SW480 (cell line): ENCODE measurements at regions not wholly inside any gene's neighbourhood (a gene's known extent, or its start where the extent isn't known, plus 50 kb on each side); places are given as distances from the start of the nearest gene placed in this dataset.
"Not testable (repeated sequence)": the region's sequence is repeated elsewhere in the genome, so short reads cannot be mapped to it uniquely, and the experiment has no call there.

Source experiments
- DNase-seq: peaks from one replicate; pipeline ENCODE4 v3.0.0-alpha.2; 2016; ENCODE audit warnings: low spot score

DNA sequence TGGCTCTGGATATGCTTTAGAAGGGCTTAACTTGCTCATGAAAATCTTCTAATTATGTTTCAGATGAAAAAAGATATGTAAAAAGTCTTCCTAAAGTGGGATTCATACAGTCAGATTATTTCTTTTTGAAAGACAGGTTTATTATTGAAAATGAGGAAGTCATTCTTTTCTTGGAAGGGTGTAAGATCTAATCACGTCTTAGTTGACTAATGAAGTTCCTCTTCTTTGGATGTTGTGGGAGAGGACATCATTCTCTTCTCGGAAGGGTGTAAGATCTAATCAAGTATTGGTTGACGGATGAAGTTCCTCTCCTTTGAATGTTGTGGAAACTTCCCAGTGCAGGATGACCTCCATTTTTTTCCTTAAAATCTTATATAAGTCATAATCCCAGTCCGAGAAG, 74.9 kb downstream of the ALG10 start:
- no peak for DNase-seq

DNA sequence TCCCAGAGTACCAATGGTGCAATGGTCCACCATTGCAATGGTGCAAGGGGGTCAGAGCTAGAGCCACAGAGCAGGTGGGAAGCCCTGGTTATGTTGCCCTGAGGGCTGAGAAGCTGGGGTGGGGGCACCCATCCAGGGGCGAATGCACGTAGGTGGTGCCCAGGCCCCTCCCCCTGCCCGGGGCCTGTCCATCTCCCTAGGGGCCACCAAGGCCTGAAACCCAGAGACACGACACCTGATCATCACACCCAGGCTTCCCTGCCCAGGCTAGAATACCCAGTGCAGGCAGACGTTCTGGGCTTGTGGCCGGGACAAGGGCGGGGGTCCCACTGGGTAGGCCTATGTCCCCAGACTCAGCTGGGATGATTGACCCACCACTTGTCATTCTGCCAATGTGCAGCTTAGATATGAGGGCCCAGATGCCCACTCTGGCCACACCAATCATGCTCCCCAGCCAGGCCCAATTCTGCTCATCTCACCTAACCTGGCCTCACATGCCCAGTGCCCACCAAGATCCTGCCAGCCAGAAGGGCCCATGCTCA, 83.2 kb downstream of the ALG10 start:
- no peak for DNase-seq

DNA sequence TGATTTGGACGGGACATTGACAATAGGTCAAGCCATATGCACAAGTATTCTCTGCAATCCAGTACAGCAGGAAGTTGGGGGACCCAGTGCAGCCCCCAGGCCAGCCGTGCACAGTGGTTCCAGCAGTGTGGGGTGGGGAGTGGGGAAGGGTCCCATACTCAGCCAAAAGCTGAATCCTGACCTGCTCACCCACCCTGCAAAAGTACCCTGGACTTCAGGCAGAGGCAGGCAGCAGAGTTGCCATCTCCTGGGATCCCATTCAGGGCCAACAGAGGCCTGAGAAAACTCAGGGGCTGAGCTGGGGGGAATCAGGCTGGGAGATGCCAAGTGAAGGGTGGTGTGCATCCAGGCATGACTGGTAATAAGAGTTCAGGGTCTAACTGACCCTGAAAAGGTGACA, 83.9 kb downstream of the ALG10 start:
- no peak for DNase-seq

DNA sequence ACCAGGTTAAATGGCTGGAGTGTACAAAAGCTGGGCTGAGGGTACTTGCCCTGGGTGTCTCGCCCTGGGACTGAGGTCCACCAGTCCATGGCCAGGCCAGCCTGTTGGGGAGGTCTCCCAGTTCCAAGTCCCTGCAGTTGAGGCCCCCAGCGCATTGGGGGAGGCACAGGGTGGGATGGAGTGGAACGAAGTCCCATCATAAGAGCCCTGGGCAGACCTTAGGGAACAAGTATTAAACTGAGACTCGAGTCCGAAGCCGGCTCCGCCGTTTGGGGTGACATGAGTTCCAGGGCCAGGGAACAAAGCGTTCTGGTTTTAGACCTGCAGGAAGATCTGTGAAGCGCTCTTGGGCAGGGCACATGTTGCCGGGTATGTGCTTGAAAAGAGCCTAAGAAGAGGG, 84.7 kb downstream of the ALG10 start:
- DNase-seq, result no peak

DNA sequence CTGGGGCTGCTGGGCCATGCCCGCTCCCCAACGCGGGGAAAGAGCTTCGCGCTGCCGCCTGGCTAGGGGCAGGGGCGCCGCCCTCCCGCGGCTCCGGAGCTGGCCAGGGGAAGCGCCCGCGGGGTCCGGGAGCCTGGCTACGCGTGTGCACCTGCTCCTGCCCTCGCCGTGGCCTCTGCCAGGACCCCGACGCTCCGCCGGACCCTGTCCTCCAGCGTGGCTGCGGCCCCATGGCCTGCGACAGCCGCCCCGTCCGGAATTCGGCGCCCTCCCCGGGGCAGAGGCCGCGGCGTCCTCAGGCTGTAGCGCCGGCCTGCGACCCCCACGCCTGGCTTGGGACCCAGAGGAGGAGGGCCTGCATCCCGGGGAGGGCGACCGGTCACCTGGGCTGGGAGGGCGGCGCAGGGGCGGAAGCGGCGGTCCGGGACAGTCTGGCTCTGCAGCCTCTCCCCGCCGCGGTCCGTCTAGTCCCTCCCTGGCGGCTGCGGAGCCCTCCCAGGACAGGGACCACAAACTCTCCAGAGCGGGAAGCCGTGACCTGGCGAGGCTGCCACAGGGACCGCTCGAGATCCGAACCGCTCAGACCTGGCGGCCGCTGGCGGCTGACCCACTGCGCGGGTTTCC, 85.6 kb downstream of the ALG10 start:
- no peak for DNase-seq

DNA sequence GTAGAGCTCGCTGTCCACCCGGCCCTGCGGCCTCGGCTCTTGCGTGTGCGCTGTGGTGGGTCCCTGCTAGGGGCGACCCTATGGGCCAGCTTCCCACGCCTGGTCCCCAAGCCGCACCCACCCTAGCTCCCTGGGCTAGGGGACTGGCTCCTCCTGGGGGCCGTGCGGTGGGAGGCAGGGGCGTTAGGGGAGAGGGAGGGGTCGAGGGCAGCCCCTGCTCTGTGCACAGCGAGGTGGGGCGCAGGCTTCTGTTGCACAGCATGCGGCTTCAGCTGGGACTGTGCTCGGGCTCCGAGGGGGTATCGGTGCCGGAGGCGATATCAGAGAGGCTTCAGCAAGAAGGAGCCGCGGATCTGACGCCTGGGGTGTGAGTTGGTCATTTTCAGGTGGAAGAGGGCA, 86.1 kb downstream of the ALG10 start:
- DNase-seq, result no peak

DNA sequence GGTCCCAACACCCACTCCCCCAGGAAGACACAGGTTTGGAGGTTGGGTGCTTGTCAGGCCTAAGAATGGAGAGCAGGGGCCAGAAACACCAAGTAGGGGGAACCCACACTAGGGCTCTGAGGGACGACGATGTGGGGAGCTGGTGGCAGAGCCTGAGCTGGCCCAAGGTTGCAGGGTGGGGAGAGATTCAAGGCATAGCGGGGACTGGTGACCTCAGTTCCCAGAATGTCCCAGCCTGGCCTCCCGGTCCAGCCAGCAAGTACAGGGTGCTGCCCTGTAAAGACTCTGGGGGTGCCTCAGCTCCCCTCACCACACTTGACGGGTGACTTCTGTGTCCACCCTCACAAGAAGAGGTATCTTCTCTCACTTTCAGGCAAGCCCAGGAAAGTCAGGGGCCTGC, 86.7 kb downstream of the ALG10 start:
- DNase-seq, result no peak

DNA sequence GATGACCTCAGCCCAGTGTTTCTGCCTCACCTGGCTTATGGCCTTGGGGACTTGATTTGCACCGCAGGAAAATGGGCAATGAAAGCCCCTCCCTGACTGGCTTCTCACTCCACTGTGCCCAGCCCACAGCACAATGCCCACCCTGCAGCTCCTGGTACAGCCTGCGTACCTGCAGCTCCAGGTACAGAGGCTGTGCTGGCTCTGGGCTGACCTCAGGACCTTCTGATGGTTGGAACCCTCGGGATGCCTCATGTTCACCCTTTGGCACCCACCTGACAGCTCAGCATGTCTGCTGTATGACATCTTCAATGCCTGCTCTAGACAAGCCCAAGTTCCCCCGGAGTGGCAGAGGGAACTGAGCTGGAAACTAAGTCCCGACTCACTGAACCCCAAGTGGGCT, 87.1 kb downstream of the ALG10 start:
- DNase-seq, result no peak

DNA sequence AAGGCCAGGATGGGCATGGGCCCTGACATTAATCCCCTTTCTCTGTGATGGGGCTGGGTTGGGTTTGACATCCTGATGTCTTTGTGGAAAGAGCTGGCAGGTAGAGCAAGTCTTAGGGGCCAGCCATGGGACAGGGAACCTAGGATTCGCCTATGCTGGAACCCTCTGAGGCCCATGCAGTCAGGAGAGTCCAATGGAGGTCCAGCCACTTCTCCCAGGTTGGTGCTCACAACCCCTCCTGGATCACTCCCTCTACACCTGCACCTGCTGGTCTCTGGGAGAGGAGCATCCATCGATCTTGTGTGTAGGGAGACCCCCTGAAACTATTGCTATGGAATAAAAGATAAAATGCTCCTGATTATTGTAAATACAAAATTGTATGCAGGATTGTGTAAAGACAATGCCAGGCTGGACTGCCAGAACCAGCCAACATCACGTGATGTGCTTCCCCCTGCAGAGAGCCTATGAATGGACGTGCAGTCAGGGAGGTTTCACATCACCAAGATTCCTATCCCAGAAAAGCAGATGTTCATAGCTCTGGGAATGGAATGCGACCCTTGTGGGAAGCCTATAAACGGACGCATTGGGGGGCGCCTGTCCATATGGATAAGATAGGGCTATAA, 87.7 kb downstream of the ALG10 start:
- not testable (repeated sequence) for DNase-seq

DNA sequence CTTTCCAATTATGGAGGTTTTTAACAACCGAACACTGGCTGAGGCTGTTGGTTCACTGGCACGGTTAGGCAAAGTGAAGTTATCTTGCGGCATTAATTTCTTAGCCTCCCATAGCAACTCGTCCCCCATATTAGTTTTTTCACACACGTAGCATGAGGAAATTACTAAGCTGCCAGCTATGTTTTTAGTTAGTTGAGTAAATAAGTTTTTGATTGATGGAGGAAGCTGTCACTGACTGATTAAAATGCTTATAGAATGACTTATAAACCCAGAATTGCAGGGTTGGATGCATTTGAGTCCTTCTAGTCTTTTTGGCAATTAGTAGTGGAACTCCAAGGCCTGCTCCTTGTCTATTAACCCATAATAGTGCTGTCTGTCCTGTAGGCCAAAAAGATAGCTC, 97.1 kb downstream of the ALG10 start:
- DNase-seq, result no peak

DNA sequence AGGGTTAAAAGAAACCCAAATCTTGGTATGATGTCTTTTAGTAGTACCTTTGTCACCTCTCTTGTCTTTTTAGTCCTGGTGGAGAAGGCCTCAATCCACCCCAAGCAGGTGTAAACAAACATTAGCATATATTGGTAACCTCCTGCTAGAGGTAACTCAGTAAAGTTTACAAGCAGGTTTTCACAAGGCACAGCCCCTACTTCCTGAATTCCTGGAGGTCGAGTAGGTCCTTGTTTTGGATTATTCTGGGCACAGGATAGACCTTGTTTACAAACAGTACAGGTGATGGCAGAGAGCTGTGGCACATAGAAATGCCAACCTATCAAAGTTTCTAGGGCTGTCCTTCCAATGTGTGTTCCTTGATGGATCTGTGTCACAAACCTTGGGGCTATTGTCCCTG, 99.1 kb downstream of the ALG10 start:
- DNase-seq, result no peak

DNA sequence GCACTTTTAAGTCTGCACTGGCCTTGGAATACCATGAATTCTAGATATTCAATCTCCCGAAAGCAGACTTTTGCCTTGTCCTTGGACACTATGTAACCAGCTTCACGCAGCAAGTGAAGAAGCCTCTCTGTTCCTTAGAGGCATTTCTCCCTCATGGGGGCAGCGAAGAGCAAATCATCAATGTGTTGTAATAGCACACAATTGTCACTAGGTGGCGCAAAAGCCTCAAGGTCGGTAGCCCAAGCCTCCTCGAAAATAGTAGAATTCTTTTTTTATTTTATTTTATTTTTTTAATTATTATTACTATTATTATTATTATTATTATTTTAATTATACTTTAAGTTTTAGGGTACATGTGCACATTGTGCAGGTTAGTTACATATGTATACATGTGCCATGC, 100.8 kb downstream of the ALG10 start:
- DNase-seq, result peak; percentile 49

DNA sequence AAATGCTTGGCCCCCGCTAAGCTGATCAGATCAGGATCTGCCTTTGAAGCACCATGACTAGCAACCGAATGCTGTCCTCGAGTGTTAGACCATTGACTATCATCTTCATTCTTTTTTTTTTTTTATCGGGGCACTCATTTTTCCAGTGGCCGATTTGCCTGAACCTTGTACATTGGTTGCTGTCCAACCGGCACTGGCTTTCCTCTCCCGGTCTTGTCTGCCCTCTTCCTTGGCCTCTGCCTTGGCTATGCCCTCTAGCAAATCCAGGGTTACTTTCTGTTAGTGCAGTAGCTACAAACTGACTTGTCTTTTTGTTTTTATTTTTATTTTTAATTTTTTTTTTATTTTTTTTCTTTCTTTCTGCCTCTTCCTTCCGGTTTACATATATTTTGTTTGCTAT, 102.3 kb downstream of the ALG10 start:
- no peak for DNase-seq

DNA sequence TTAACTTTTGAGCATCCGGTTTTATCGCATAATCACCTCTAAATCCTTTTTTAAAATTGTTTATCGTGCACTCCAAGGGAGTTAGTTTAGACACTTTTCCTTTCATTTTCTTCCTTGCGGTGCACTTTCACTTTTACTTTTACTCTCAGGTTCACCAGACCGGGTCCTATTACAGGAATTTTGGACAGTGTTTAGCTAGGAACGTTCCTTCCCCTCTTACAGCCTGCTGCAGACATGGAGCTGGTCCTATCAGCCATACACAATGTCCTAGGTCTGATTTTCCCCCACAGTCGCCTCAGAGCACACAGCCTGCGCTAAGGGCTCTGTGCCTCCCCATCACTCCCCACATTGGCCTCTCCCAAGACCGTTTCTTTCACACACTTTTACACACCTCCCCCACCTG, 103.9 kb downstream of the ALG10 start:
- DNase-seq, result peak; percentile 38

DNA sequence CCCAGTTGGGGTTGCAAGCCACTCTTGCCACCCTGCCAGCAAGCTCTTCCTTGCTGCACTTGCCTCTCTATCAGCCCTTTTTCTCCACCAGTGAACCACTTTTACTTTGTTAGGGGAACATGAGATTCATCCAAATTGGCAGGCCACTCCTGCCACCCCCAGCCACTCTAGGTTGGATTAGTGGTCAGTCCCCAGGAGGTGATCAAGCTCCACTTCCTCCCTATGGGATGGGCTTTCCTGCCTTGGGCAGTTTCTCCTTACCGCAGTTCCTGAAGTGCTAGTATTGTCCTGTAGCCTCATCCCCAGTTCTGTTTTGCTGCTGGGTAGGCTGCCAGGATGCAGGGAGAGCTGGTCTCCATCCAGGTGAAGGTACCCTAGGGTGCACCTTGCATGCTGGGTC, 104.5 kb downstream of the ALG10 start:
- no peak for DNase-seq

DNA sequence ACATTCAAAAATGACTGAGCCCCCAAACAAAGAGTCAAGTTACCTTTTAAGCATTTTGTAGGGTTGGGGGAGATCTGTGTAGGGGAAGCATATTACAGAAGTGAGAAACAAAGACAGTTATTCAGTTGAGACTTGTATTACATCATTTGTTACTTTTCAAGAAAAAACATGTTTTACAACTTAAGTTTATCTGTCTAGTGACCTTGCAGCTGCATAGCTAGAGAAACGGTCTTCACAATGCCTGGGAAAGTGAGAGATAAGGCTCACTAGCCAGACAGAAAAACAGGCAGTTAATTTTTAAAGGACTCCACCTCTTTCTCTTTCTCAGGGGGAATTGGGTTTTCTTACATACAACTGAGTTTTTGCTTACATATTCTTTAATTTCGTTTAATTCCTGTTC, 105.1 kb downstream of the ALG10 start:
- not testable (repeated sequence) for DNase-seq

DNA sequence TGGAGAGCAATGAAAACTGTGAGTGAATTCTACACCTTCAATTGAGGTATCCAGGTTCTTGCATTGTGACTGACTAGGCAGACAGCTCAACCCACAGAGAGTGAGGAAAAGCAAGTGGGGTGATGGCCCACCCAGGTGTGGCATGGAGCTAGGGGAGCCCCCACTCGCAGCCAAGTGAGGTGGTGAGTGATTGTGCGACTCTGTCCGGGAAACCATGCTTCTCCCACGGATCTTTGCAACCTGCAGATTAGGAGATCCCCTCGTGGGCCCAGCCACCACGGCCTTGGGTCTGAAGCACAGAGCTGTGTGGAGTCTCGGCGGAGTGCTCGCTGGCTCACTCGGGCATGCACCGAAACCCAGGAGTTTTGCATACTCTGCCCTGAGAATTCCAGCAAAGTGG, 120.1 kb downstream of the ALG10 start:
- no peak for DNase-seq

DNA sequence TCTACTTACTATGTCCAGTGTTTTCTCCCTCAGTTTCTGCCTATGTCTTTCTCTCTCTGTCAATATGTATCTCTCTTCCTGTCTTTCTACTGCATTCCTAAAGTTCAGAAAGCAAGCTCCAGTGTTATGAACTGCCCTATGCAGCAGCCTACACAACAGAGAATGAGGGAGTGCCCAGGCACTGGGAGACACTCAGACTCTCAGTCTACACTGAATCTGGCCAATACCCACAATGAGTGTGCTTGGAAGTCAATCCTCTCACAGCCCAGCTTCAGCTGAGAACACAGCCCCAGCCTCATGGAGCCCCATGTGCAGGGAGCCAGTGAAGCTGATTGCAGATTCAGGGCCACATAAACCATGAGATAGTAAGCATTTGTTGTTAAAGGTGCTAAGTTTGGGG, 128.7 kb downstream of the ALG10 start:
- DNase-seq, result no peak

DNA sequence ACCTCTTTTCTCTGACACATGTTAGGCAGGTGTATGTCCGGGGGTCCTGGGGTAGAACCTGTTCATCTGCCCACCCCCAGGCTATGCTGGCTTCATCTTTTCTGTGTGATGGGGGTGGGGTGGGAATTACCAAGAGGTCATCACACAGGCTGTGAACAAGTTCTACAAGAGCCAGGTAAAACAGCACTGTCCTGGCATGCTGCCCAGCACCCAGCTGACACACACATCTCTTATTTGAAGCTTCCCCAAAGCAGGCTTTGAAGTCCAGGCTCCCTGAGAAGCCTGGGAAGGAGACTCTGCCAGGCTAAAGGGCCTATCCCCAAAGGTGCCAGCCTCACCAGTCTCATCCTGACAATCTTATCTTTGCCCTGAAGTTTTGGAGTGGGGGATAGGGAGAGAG, 141.1 kb downstream of the ALG10 start:
- peak; percentile 12 for DNase-seq

DNA sequence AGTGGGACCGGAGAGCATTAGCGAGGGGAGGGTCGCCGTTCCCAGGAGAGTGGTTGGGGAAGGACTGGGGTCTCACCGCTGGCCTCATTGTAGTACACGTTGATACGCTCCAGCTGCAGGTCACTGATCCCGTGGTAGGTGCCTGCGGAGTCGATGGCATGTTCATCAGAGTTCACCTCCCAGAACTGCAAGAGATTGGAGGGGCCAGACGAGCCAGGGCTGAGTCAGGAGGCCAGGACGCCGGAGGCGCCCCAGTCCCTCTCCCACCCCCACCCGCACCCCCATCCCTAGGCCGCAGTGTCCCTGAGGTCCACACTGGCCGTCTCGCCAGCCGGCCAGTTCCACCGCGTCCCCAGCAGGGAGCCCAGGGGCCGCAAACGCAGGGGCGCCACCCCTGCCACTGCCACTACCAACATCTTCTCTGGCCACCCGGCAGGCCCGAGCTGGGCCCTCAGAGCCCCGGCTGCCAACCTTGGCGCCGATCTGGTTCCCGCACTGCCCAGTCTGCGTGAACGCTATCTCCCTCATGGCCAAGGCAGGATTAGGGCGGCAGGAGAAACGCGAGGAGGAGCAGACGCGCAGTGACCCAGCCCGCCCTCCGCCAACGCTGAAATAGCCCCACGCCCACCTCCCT, 144.2 kb downstream of the ALG10 start:
- no peak for DNase-seq

DNA sequence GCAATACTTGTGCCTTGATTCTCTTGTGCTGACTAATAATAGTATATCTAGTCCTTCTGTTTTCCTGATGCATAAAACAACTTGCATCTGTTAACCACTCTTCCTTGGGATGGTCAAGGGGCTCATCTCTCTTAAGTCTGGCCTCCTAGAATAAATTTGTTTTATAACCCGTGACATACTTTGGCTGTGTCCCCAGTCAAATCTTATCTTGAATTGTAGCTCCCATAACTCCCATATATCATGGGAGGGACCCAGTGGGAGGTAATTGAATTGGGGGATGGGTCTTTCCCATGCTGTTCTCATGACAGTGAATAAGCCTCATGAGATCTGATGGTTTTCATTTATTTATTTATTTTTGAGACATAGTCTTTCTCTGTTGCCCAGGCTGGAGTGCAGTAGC, 146.2 kb downstream of the ALG10 start:
- DNase-seq, result not testable (repeated sequence)

DNA sequence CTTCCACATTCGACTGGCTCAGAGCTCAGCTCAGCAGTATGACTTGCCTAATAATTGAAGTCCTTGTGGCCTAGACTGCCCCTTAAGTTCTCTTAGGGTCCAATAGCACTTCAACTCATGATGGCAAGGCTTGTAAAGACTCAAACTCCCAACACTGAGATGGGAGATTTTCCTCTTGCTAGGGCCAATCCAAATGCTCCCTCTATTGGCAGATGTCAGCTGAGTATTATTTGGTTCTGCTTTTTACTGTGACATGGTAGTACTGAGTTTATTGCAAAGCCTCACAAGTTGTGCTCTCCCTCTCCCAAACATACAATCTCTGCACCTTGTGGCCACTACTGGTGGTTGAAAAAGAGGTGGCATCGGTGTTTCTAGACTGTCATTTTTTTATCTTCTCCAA, 164.2 kb downstream of the ALG10 start:
- no peak for DNase-seq

DNA sequence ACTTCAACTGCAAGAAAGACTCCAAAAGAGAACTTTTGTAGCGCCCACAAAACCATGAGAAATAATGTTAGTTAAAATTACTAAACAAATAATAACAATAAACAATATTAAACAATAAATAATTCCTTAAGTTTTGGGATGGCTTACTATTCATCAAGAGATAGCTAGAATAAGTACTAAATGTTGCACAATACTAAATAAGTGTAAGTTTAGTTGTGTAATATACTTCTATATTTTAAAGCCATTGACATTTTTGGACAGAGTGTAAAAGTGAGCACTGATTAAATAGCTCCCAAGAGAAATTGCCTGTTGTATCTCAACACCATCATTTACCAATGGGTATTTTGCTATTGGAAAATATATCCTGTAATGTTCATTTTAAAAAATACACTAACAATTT, 166.7 kb downstream of the ALG10 start:
- no peak for DNase-seq

DNA sequence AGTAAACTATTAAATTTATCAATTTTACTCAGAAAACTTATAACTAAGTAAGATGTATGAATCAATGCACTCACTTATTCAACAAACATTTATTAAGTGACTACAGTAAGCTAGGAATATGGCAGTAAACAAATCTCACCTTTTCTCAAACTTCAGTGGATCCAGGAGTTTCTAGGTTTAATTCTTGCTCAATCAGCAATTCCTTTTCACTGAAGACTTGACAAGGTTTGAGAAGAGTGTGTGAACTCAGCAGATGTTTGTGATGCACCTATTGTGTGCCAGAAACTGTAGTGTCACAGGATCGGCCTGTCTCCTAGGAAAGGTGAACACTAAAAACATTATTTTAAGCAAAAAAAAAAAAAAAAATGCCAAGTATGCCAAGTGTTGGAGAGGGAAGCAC, 167.8 kb downstream of the ALG10 start:
- no peak for DNase-seq
